Gastroesophageal sphincter (tissue), 4 donors: ENCODE measurements at regions not wholly inside any gene's neighbourhood (a gene's known extent, or its start where the extent isn't known, plus 50 kb on each side); places are given as distances from the start of the nearest gene placed in this dataset.
"Not testable (repeated sequence)": the region's sequence is repeated elsewhere in the genome, so short reads cannot be mapped to it uniquely, and the experiment has no call there.

Source experiments
- ATAC-seq: fragments of 150-250 bp; one replicate; pipeline ENCODE4 v1.9.1; 2016; ENCODE audit warnings: mild to moderate bottlenecking, moderate library complexity
- H3K27ac ChIP-seq, 4 donors: fragments of 200-600 bp; sonication (generic) in 3 of 4; 1 replicate in 3 of 4; 2 replicates in 1 of 4; pipeline ENCODE4 v1.5.1; 2016 to 2019
- H3K27me3 ChIP-seq: fragments of 200-600 bp; sonication (generic); one replicate; pipeline ENCODE4 v1.5.1; 2019
- H3K36me3 ChIP-seq, 2 donors: fragments of 200-600 bp; sonication (generic); one replicate each; pipeline ENCODE4 v1.5.1; 2019; ENCODE audit warnings: control low read depth in 1 of 2
- H3K4me1 ChIP-seq, 3 donors: fragments of 200-600 bp; sonication (generic); 1 replicate in 2 of 3; 2 replicates in 1 of 3; pipeline ENCODE4 v1.5.1; 2016 to 2019; ENCODE audit warnings: control low read depth in 2 of 3
- H3K4me3 ChIP-seq, 2 donors: fragments of 200-600 bp; sonication (generic); one replicate each; pipeline ENCODE4 v1.5.1; 2019; ENCODE audit warnings: mild to moderate bottlenecking in 1 of 2, moderate library complexity in 1 of 2
- H3K9me3 ChIP-seq, 3 donors: fragments of 200-600 bp; sonication (generic); one replicate each; pipeline ENCODE4 v1.5.1; 2017 to 2019; ENCODE audit warnings: control low read depth in 2 of 3
- CTCF ChIP-seq, 4 experiments: fragments of 200-600 bp in 2 of 4; fragments of 450-650 bp in 2 of 4; sonication (generic) in 1 of 4; IDR thresholded peaks; one replicate each; pipeline ENCODE4 v1.5.1; 2017 to 2019; ENCODE audit warnings: antibody characterized with exemption in 4 of 4, mild to moderate bottlenecking in 2 of 4, moderate library complexity in 2 of 4
- EP300 ChIP-seq: sonication (generic); formaldehyde crosslinking; IDR thresholded peaks from one replicate; pipeline ENCODE4 v1.6.1; 2017; ENCODE audit warnings: antibody characterized with exemption, mild to moderate bottlenecking
- POLR2A ChIP-seq, 2 donors: fragments of 450-650 bp; IDR thresholded peaks; one replicate each; pipeline ENCODE4 v1.6.1; 2017; ENCODE audit warnings: antibody characterized with exemption in 2 of 2, mild to moderate bottlenecking in 2 of 2, moderate library complexity in 1 of 2
- POLR2AphosphoS5 ChIP-seq: sonication (generic); formaldehyde crosslinking; IDR thresholded peaks from one replicate; pipeline ENCODE4 v1.6.1; 2017; ENCODE audit warnings: antibody characterized with exemption
- WGBS, 2 donors: methylation state at CpG; one replicate each; pipeline ENCODE4 v1.1.5; 2018; ENCODE audit warnings: low coverage in 1 of 2; 5-methylcytosine and 5-hydroxymethylcytosine counted together

- WGBS, 2 donors, result 66 to 80% methylated on average over 4 to 10 of the region's 18 CpGs
- Histone ChIP-seq H3K27me3 (peaks cover 12% of the 10 kb centered on the region), H3K4me3 (no peak overlapping the region), H3K9me3 (no peaks in the 10 kb centered on the region), H3K36me3 (no peaks in the 10 kb centered on the region), H3K27ac (no peak overlapping the region), H3K4me1 (no peaks in the 10 kb centered on the region)
- ATAC-seq, result no peak
- TF ChIP-seq CTCF (IDR thresholded peaks at IDR 0.05), result no peak
- no peak for TF ChIP-seq POLR2AphosphoS5
- TF ChIP-seq POLR2A (IDR thresholded peaks at IDR 0.05), result no peak
These were observed 126.5 kb upstream of the UNC5B start for GRCh38 chr10:71085689-71086438.

GRCh38 chr10:71086439-71087080 lies 125.8 kb upstream of the UNC5B start:
- no peak for TF ChIP-seq CTCF (IDR thresholded peaks at IDR 0.05)
- no peak for TF ChIP-seq POLR2A (IDR thresholded peaks at IDR 0.05)
- TF ChIP-seq EP300, result no peak
- no peak for TF ChIP-seq POLR2AphosphoS5

GRCh38 chr10:71087622-71088021 lies 124.7 kb upstream of the UNC5B start:
- TF ChIP-seq POLR2A (IDR thresholded peaks at IDR 0.05) (no peak), EP300 (no peak), POLR2AphosphoS5 (no peak), CTCF (IDR thresholded peaks at IDR 0.05) (no peak)
- Histone ChIP-seq H3K9me3 (no peaks in the 10 kb centered on the region), H3K36me3 (no peaks in the 10 kb centered on the region), H3K27me3 (peaks cover 12% of the 10 kb centered on the region), H3K27ac (no peak overlapping the region), H3K4me1 (no peaks in the 10 kb centered on the region), H3K4me3 (no peak overlapping the region)
- no peak for ATAC-seq
- 67 to 83% methylated on average over 1 to 4 of the region's 4 CpGs for WGBS, 2 donors

More at GRCh38 chr10:71086439-71087080, 125.8 kb upstream of the UNC5B start:
- Histone ChIP-seq H3K4me1 (no peaks in the 10 kb centered on the region), H3K36me3 (no peaks in the 10 kb centered on the region), H3K9me3 (no peaks in the 10 kb centered on the region), H3K27ac (no peak overlapping the region), H3K27me3 (peaks cover 12% of the 10 kb centered on the region), H3K4me3 (no peak overlapping the region)
- WGBS, 2 donors, result 57 to 60% methylated on average over 9 to 11 of the region's 11 CpGs
- no peak for ATAC-seq

- Histone ChIP-seq H3K4me1 (no peaks in the 10 kb centered on the region), H3K27ac (no peak overlapping the region), H3K9me3 (no peaks in the 10 kb centered on the region), H3K4me3 (no peak overlapping the region), H3K27me3 (peaks cover 12% of the 10 kb centered on the region), H3K36me3 (no peaks in the 10 kb centered on the region)
- no peak for ATAC-seq
- TF ChIP-seq POLR2AphosphoS5 (no peak), EP300 (no peak), POLR2A (IDR thresholded peaks at IDR 0.05) (no peak), CTCF (IDR thresholded peaks at IDR 0.05) (no peak)
- WGBS, 2 donors, result 94 to 100% methylated on average over 4 to 9 of the region's 9 CpGs
These were observed 124.3 kb upstream of the UNC5B start for GRCh38 chr10:71088054-71088453.

- H3K27me3 ChIP-seq, result peaks cover 12% of the 10 kb centered on the region
- not testable (repeated sequence) for ATAC-seq, H3K36me3 ChIP-seq, H3K4me1 ChIP-seq, H3K4me3 ChIP-seq, H3K27ac ChIP-seq, H3K9me3 ChIP-seq
- 91 to 100% methylated on average over 1 to 7 of the region's 7 CpGs for WGBS, 2 donors
These were observed 123.8 kb upstream of the UNC5B start for GRCh38 chr10:71088578-71088977.
